ENCODE measurements at regions not wholly inside any gene's neighbourhood (a gene's known extent, or its start where the extent isn't known, plus 50 kb on each side); places are given as distances from the start of the nearest gene placed in this dataset.

DNA sequence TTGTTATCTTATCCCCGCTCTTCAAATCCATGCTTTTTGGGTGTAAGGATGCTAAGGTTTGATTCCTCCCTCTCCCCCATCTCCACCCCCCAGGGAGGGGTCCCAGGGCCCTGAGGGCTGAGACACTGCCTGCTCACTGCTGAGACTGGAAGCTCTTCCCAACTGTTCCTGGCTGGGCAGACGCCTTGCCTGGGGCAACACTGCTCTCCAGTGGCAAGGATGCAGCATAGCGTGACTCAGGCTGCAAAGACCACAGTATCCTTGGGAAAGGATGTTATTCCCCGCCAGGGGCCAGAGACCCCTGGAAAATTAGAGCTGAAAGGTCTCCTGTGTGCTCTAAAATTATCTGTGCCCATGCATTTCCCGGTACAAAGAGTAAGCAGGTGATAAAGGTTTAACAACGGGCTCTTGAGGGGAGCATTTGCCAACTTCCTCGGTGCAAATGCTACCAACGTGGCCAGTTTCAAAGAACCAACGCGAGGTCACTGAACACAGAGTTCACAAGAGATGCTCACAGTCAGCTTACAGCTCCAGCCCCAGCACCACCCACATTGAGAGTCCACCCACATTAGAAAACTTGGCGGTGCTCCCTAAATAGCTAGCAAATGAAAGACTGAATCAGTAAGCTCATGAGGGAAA, 271.9 kb downstream of the NSG2 start:
- Mint-ChIP-seq H3K27me3 (peaks cover 24% of the 10 kb centered on the region), H3K9me3 (ENCODE audit: low read depth) (no peaks in the 10 kb centered on the region), H3K4me1 (no peaks in the 10 kb centered on the region), H3K4me3 (no peak overlapping the region), H3K36me3 (ENCODE audit: low read depth) (no peaks in the 10 kb centered on the region), H3K27ac (no peak overlapping the region)
- intact Hi-C loops (cut with DNase I, micrococcal nuclease), result loop anchor here in 1 of 2 experiments (10.0 kb wide), 1 partner anchor 273 kb away; the partner anchor contains the start of gene NSG2
- DNase-seq (no peak), ATAC-seq (no peak)
- ChIA-PET POLR2A (no interaction called here), CTCF (interaction anchor here (0.6 to 1.3 kb wide), 3 partner anchors 9 to 437 kb away, joined by 3 to 4 read pairs (median 3); no protein-coding TSS in a partner anchor)

DNA sequence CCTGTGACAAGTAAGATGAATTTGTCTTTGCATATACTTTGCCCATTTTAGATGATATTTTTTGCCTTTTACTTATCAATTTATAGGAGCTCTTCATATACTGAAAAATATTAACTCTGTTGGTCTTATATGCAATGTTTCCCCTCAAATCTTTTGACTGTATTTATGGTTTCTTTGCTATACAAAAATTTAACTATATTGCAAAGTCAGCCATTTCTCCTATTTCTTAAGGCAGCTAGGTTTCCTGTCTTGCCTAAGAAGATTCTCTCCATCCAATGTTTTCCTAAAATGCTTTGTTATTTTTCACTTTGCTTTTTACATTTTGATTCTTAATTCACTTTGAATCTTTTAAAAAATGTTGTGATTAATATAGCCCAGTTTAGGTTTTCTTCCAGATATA, 273.1 kb downstream of the NSG2 start:
- DNase-seq, result no peak
- ChIA-PET CTCF (interaction anchor here (1.1 kb wide), 1 partner anchor 10 kb away, joined by 3 read pairs; no protein-coding TSS in a partner anchor), POLR2A (no interaction called here)
- intact Hi-C loops (cut with DNase I, micrococcal nuclease), result loop anchor here in 1 of 2 experiments (10.0 kb wide), 1 partner anchor 274 kb away; the partner anchor contains the start of gene NSG2
- no peak for ATAC-seq
- Mint-ChIP-seq H3K4me1 (no peaks in the 10 kb centered on the region), H3K36me3 (ENCODE audit: low read depth) (no peaks in the 10 kb centered on the region), H3K27me3 (peaks cover 25% of the 10 kb centered on the region), H3K9me3 (ENCODE audit: low read depth) (no peaks in the 10 kb centered on the region), H3K27ac (no peak overlapping the region), H3K4me3 (no peak overlapping the region)

DNA sequence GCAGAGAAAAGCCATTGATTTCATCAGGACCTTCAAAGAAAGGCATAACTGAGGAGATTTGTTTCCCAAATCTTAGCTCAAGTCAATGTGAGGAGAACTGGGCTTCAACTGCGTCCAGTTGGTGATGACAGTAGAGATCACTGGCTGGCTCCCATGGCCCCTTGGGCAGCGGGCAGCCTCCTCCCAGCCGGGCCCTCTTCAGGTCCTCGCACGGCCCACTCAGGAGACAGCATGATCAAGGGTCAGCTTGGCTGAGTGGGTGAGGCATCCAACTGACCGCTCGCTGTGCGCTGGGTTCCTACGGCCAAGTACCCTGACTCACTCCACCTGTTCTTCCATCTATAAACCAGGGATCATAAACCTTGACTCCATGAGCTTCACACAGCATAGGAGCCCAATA, 274.0 kb downstream of the NSG2 start:
- no peaks in the 10 kb centered on the region for H3K9me3 Mint-ChIP-seq (ENCODE audit: low read depth)
- ChIA-PET CTCF (no interaction called here), POLR2A (no interaction called here)
- H3K4me1 Mint-ChIP-seq, result no peaks in the 10 kb centered on the region
- no peaks in the 10 kb centered on the region for H3K36me3 Mint-ChIP-seq (ENCODE audit: low read depth)
- no peak for DNase-seq
- ATAC-seq, result no peak
- H3K4me3 Mint-ChIP-seq, result no peak overlapping the region
- intact Hi-C loops (cut with DNase I, micrococcal nuclease), result loop anchor here in 1 of 2 experiments (10.0 kb wide), 1 partner anchor 275 kb away; the partner anchor contains the start of gene NSG2
- no peak overlapping the region for H3K27ac Mint-ChIP-seq
- H3K27me3 Mint-ChIP-seq, result peaks cover 29% of the 10 kb centered on the region

- CTCF ChIA-PET, result no interaction called here
- H3K4me3 Mint-ChIP-seq, result no peak overlapping the region
- H3K27ac Mint-ChIP-seq, result no peak overlapping the region
- ATAC-seq (no peak), DNase-seq (no peak)
- intact Hi-C loops (cut with DNase I, micrococcal nuclease), result loop anchor here in 1 of 2 experiments (10.0 kb wide), 1 partner anchor 475 kb away; no protein-coding TSS in a partner anchor
- peaks cover 29% of the 10 kb centered on the region for H3K27me3 Mint-ChIP-seq
- H3K4me1 Mint-ChIP-seq, result no peaks in the 10 kb centered on the region
- H3K36me3 Mint-ChIP-seq (ENCODE audit: low read depth), result no peaks in the 10 kb centered on the region
- POLR2A ChIA-PET, result no interaction called here
- H3K9me3 Mint-ChIP-seq (ENCODE audit: low read depth), result no peaks in the 10 kb centered on the region
Observed at GRCh38 chr5:174320051-174320450, 274.5 kb downstream of the NSG2 start.

DNA sequence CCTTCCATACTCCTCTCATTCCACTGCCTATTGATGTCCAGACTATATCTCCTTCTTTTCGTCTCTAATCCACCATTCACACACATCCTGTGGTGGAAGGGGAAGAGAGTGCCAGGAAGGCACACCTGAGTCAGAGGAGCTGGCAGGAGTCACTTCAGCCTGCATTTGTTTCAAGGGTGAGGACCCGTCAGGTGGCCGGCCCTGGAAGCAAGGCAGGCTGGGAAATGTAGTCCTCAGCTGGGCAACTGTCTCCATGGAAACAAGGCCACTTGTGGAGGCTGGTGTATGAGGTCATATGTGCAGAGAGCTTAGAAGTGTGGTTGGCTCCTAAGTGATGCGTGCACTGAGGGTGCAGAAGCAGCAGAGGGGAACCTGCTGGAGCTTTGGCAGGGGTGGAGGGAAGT, 278.4 kb downstream of the NSG2 start:
- H3K4me1 Mint-ChIP-seq, result no peaks in the 10 kb centered on the region
- H3K36me3 Mint-ChIP-seq (ENCODE audit: low read depth), result no peaks in the 10 kb centered on the region
- no peaks in the 10 kb centered on the region for H3K9me3 Mint-ChIP-seq (ENCODE audit: low read depth)
- intact Hi-C loops (cut with DNase I, micrococcal nuclease), result loop anchor here in 1 of 2 experiments (10.0 kb wide), 1 partner anchor 471 kb away; no protein-coding TSS in a partner anchor
- ChIA-PET POLR2A (no interaction called here), CTCF (interaction anchor here (1.0 to 2.5 kb wide), 2 partner anchors 12 to 15 kb away, joined by 6 to 12 read pairs; no protein-coding TSS in a partner anchor)
- ATAC-seq, result peak; percentile 57
- H3K27me3 Mint-ChIP-seq, result peaks cover 28% of the 10 kb centered on the region
- H3K27ac Mint-ChIP-seq, result no peak overlapping the region
- peak; percentile 37 for DNase-seq
- no peak overlapping the region for H3K4me3 Mint-ChIP-seq

GRCh38 chr5:174324680-174325079, 279.2 kb downstream of the NSG2 start:
- no peak for DNase-seq
- ATAC-seq, result no peak
- CTCF ChIA-PET, result interaction anchor here (0.7 to 2.5 kb wide), 4 partner anchors 13 to 470 kb away, joined by 3 to 12 read pairs (median 3); no protein-coding TSS in a partner anchor
- Mint-ChIP-seq H3K9me3 (ENCODE audit: low read depth) (no peaks in the 10 kb centered on the region), H3K27me3 (peaks cover 29% of the 10 kb centered on the region), H3K36me3 (ENCODE audit: low read depth) (no peaks in the 10 kb centered on the region), H3K4me1 (no peaks in the 10 kb centered on the region), H3K4me3 (no peak overlapping the region), H3K27ac (no peak overlapping the region)
- intact Hi-C loops (cut with DNase I, micrococcal nuclease), result loop anchor here (5.0 to 10.0 kb wide), 2 partner anchors 470 to 613 kb away; no protein-coding TSS in a partner anchor
- POLR2A ChIA-PET, result no interaction called here

DNA sequence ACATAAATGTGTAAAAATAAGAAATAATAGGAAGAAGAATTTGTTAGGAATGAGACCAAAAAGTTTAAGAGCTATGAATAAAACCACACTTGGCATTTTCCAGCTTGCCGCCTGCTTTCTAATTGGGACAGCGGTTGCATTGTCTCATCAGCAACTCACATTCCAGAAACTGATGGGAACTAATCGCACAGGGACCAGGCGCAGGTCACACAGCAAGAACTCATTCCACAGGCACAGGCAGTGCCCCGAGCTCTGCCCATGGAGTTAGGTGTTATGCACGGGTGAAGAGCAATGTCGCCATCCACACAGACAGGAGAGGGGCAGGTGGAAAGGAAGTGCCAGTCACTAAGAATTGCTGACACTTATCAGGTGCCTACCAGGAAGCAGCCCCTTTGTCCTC, 279.9 kb downstream of the NSG2 start:
- POLR2A ChIA-PET, result no interaction called here
- Mint-ChIP-seq H3K27me3 (peaks cover 31% of the 10 kb centered on the region), H3K36me3 (ENCODE audit: low read depth) (no peaks in the 10 kb centered on the region), H3K27ac (no peak overlapping the region), H3K9me3 (ENCODE audit: low read depth) (no peaks in the 10 kb centered on the region), H3K4me1 (no peaks in the 10 kb centered on the region), H3K4me3 (no peak overlapping the region)
- CTCF ChIA-PET, result interaction anchor here (0.7 to 2.5 kb wide), 2 partner anchors 14 to 38 kb away, joined by 3 to 12 read pairs; no protein-coding TSS in a partner anchor
- DNase-seq (no peak), ATAC-seq (no peak)
- intact Hi-C loops (cut with DNase I, micrococcal nuclease), result loop anchor here (5.0 to 10.0 kb wide), 2 partner anchors 469 to 612 kb away; no protein-coding TSS in a partner anchor

DNA sequence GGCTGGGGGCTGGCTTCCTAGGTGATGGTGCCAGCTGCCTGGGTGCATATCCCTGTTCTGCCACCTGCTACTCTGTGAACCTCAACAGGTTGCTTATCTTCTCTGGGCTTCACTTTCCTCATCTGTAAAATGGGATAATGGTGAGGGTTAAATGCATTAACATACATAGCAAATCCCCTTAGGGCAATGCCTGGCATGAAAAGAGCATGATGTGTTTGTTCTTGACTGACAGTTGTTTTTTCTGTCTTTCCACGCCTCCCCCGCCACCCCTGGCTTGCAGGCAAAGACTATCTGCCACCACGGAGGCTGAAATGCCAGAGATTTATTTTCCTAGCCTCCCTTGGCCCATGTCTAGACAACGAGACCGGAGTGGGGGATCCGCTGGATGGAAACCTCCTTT, 280.5 kb downstream of the NSG2 start:
- H3K4me3 Mint-ChIP-seq, result no peak overlapping the region
- ATAC-seq, result no peak
- H3K27ac Mint-ChIP-seq, result no peak overlapping the region
- no peak for DNase-seq
- no peaks in the 10 kb centered on the region for H3K9me3 Mint-ChIP-seq (ENCODE audit: low read depth)
- intact Hi-C loops (cut with DNase I, micrococcal nuclease), result loop anchor here (5.0 to 10.0 kb wide), 2 partner anchors 469 to 611 kb away; no protein-coding TSS in a partner anchor
- H3K27me3 Mint-ChIP-seq, result peaks cover 29% of the 10 kb centered on the region
- no peaks in the 10 kb centered on the region for H3K36me3 Mint-ChIP-seq (ENCODE audit: low read depth)
- H3K4me1 Mint-ChIP-seq, result no peaks in the 10 kb centered on the region
- ChIA-PET CTCF (no interaction called here), POLR2A (no interaction called here)

GRCh38 chr5:174326372-174326771, 280.9 kb downstream of the NSG2 start:
- POLR2A ChIA-PET, result no interaction called here
- no peaks in the 10 kb centered on the region for H3K9me3 Mint-ChIP-seq (ENCODE audit: low read depth)
- no peak overlapping the region for H3K27ac Mint-ChIP-seq
- H3K36me3 Mint-ChIP-seq (ENCODE audit: low read depth), result no peaks in the 10 kb centered on the region
- H3K4me3 Mint-ChIP-seq, result no peak overlapping the region
- DNase-seq (no peak), ATAC-seq (no peak)
- peaks cover 27% of the 10 kb centered on the region for H3K27me3 Mint-ChIP-seq
- H3K4me1 Mint-ChIP-seq, result no peaks in the 10 kb centered on the region
- CTCF ChIA-PET, result no interaction called here
- intact Hi-C loops (cut with DNase I, micrococcal nuclease), result loop anchor here (5.0 to 10.0 kb wide), 2 partner anchors 468 to 611 kb away; no protein-coding TSS in a partner anchor

GRCh38 chr5:174327317-174327864, 281.9 kb downstream of the NSG2 start:
- H3K27ac Mint-ChIP-seq, result no peak overlapping the region
- intact Hi-C loops (cut with DNase I, micrococcal nuclease), result loop anchor here (1.0 to 10.0 kb wide), 3 partner anchors 466 to 610 kb away; no protein-coding TSS in a partner anchor
- peaks cover 22% of the 10 kb centered on the region for H3K27me3 Mint-ChIP-seq
- H3K9me3 Mint-ChIP-seq (ENCODE audit: low read depth), result no peaks in the 10 kb centered on the region
- DNase-seq (peak; percentile 81), ATAC-seq (peak; percentile 49)
- no peak overlapping the region for H3K4me3 Mint-ChIP-seq
- no peaks in the 10 kb centered on the region for H3K36me3 Mint-ChIP-seq (ENCODE audit: low read depth)
- ChIA-PET CTCF (interaction anchor here (0.6 to 0.7 kb wide), 2 partner anchors 37 to 659 kb away, joined by 3 read pairs; no protein-coding TSS in a partner anchor), POLR2A (no interaction called here)
- no peaks in the 10 kb centered on the region for H3K4me1 Mint-ChIP-seq

GRCh38 chr5:174327896-174328295, 282.4 kb downstream of the NSG2 start:
- H3K36me3 Mint-ChIP-seq (ENCODE audit: low read depth), result no peaks in the 10 kb centered on the region
- ChIA-PET POLR2A (no interaction called here), CTCF (interaction anchor here (0.6 to 0.9 kb wide), 3 partner anchors 9 to 14 kb away, joined by 3 to 6 read pairs (median 3); no protein-coding TSS in a partner anchor)
- no peak for ATAC-seq
- no peak overlapping the region for H3K4me3 Mint-ChIP-seq
- H3K27me3 Mint-ChIP-seq, result peaks cover 18% of the 10 kb centered on the region
- no peaks in the 10 kb centered on the region for H3K9me3 Mint-ChIP-seq (ENCODE audit: low read depth)
- H3K27ac Mint-ChIP-seq, result no peak overlapping the region
- no peak for DNase-seq
- intact Hi-C loops (cut with DNase I, micrococcal nuclease), result loop anchor here (1.0 to 10.0 kb wide), 3 partner anchors 465 to 609 kb away; no protein-coding TSS in a partner anchor
- no peaks in the 10 kb centered on the region for H3K4me1 Mint-ChIP-seq

Measured in activated CD4-positive, alpha-beta T cell treated with anti-CD3 and anti-CD28 coated beads for 36 hours (primary cell).